ENCODE measurements at regions not wholly inside any gene's neighbourhood (a gene's known extent, or its start where the extent isn't known, plus 50 kb on each side); places are given as distances from the start of the nearest gene placed in this dataset.
"Not testable (repeated sequence)": the region's sequence is repeated elsewhere in the genome, so short reads cannot be mapped to it uniquely, and the experiment has no call there.

DNA sequence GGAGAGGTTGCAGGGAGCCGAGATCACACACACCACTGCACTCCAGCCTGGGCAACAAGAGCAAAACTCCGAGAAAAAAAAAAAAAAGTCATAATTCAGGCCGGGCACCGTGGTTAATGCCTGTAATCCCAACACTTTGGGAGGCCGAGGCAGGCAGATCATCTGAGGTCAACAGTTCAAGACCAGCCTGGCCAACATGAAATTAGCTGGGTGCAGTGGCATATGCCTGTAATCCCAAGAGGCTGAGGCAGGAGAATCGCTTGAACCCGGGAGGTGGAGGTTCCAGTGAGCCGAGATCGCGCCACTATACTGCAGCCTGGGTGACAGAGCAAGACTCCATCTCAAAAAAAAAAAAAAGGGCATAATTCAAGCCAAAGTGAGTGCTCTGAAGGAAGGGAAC is 50.8 kb upstream of the SEC14L1 start:
- peaks cover 45% of the 10 kb centered on the region for H3K36me3 ChIP-seq (ENCODE audit: control insufficient read depth, low read depth, low read length)
- H3K9ac ChIP-seq (ENCODE audit: low read length); H3K27ac ChIP-seq (ENCODE audit: low read length); H3K27me3 ChIP-seq (ENCODE audit: control insufficient read depth, insufficient read depth, low read length); H3K4me1 ChIP-seq (ENCODE audit: control insufficient read depth, low read depth, low read length); H3K9me3 ChIP-seq (ENCODE audit: control insufficient read depth, low read depth, low read length): not testable (repeated sequence)
- H3K4me3 ChIP-seq (ENCODE audit: low read length) = peak overlapping the region; percentile 78

DNA sequence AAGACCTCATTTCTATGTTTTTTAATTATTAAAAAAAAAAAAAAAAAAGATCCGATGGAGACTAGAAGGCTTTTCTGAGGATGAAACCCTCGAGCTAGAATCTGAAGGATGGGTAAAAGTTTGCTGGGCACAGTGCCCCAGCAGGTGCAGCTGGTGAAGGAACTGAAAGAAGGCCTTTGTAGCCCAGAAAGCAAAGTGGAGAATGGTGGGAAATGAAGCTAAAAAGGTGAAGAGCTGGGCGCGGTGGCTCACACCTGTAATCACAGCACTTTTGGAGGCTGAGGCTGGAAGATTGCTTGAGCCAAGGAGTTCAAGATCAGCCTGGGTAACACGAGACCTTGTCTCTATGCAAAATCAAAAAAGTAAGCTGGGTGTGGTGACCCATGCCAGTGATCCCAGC is 50.3 kb upstream of the SEC14L1 start:
- peaks cover 8% of the 10 kb centered on the region for H3K4me1 ChIP-seq (ENCODE audit: control insufficient read depth, low read depth, low read length)
- no peak overlapping the region for H3K4me3 ChIP-seq (ENCODE audit: low read length)
- H3K27ac ChIP-seq (ENCODE audit: low read length) = no peak overlapping the region
- H3K27me3 ChIP-seq (ENCODE audit: control insufficient read depth, insufficient read depth, low read length) = no peaks in the 10 kb centered on the region
- peaks cover 50% of the 10 kb centered on the region for H3K36me3 ChIP-seq (ENCODE audit: control insufficient read depth, low read depth, low read length)
- H3K9ac ChIP-seq (ENCODE audit: low read length) = no peak overlapping the region
- no peaks in the 10 kb centered on the region for H3K9me3 ChIP-seq (ENCODE audit: control insufficient read depth, low read depth, low read length)

Data from iPS-18a (cell line).